ENCODE measurements at regions not wholly inside any gene's neighbourhood (a gene's known extent, or its start where the extent isn't known, plus 50 kb on each side); places are given as distances from the start of the nearest gene placed in this dataset.
A peak's percentile ranks its signal among the peaks of the same experiment; 100 is the strongest.
"Not testable (repeated sequence)": the region's sequence is repeated elsewhere in the genome, so short reads cannot be mapped to it uniquely, and the experiment has no call there.

DNA sequence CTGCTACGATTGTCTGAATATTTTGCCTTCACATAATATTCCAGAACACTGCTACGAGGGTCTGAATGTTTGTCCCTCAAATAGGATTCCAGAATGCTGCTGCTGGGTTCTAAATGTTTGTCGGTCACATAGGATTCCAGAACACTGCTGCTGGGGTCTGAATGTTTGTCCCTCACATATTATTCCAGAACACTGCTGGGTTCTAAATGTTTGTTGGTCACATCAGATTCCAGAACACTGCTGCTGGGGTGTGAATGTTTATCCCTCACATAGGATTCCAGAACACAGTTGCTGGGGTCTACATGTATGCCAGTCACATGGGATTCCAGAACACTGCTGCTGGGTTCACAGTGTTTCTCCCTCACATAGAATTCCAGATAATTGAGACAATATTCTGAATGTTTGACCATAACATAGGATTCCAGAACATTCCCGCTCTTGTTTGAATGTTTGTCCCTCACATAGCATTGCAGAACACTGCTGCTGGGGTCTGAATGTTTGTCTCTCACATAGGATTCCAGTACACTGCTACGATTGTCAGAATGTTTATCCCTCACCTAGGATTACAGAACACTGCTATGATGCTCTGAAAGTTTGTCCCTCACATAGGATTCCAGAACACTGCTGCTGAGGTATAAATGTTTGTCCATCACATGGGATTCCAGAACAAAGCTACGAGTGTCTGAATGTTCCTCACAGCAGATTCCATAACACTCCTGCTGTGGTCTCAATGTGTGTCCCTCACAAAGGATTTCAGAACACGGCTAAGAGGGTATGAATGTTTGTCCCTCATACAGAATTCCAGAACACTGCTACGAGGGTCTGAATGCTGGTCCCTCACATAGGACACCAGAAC, 201.8 kb downstream of the FOXD4L6 start:
- peaks cover 98% of the 10 kb centered on the region for H3K9me3 Mint-ChIP-seq

GRCh38 chr9:40925149-40925548, 203.3 kb downstream of the FOXD4L6 start:
- Mint-ChIP-seq H3K27me3 (ENCODE audit: insufficient read depth) (peaks cover 89% of the 10 kb centered on the region), H3K27ac (no peak overlapping the region), H3K36me3 (ENCODE audit: low read depth) (peaks cover 2% of the 10 kb centered on the region), H3K9me3 (peaks cover 90% of the 10 kb centered on the region), H3K4me3 (no peak overlapping the region), H3K4me1 (no peaks in the 10 kb centered on the region)
- Histone ChIP-seq H3K27me3 (ENCODE audit: control insufficient read depth, insufficient read depth, low read length, poor library complexity, severe bottlenecking) (peaks cover 41% of the 10 kb centered on the region), H3K4me3 (ENCODE audit: low read length) (no peak overlapping the region), H3K27ac (ENCODE audit: low read depth, low read length) (no peak overlapping the region), H3K9me3 (ENCODE audit: control insufficient read depth, low read length) (peaks cover 74% of the 10 kb centered on the region), H3K9ac (ENCODE audit: extremely low read depth, low read length, poor library complexity, severe bottlenecking) (no peak overlapping the region), H3K36me3 (ENCODE audit: control insufficient read depth, insufficient read depth, low read length) (no peaks in the 10 kb centered on the region), H3K4me1 (ENCODE audit: control insufficient read depth, insufficient read depth, low read length) (no peaks in the 10 kb centered on the region)
- DNase-seq, result peak; percentile 21
- TF ChIP-seq, protein P1, sequence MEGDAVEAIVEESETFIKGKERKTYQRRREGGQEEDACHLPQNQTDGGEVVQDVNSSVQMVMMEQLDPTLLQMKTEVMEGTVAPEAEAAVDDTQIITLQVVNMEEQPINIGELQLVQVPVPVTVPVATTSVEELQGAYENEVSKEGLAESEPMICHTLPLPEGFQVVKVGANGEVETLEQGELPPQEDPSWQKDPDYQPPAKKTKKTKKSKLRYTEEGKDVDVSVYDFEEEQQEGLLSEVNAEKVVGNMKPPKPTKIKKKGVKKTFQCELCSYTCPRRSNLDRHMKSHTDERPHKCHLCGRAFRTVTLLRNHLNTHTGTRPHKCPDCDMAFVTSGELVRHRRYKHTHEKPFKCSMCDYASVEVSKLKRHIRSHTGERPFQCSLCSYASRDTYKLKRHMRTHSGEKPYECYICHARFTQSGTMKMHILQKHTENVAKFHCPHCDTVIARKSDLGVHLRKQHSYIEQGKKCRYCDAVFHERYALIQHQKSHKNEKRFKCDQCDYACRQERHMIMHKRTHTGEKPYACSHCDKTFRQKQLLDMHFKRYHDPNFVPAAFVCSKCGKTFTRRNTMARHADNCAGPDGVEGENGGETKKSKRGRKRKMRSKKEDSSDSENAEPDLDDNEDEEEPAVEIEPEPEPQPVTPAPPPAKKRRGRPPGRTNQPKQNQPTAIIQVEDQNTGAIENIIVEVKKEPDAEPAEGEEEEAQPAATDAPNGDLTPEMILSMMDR (conservative IDR thresholded peaks at IDR 0.05), result no peak
- 69 to 77% methylated on average over 8 of the region's 8 CpGs for WGBS, 2 experiments (ENCODE audit: insufficient coverage in 1 of 2, insufficient read length in 1 of 2)

More for the DNA sequence above, 201.8 kb downstream of the FOXD4L6 start:
- H3K4me3 ChIP-seq (ENCODE audit: low read length), result peak overlapping the region; percentile 11
- no peak overlapping the region for H3K27ac Mint-ChIP-seq
- TF ChIP-seq, protein P1 (conservative IDR thresholded peaks at IDR 0.05), result no peak
- WGBS, 2 experiments (ENCODE audit: insufficient coverage in 1 of 2, insufficient read length in 1 of 2), result 66% methylated on average over 8 of the region's 8 CpGs
- DNase-seq, result peak; percentile 22
- peaks cover 50% of the 10 kb centered on the region for H3K27me3 ChIP-seq (ENCODE audit: control insufficient read depth, insufficient read depth, low read length, poor library complexity, severe bottlenecking)
- H3K9me3 ChIP-seq (ENCODE audit: control insufficient read depth, low read length), result peaks cover 86% of the 10 kb centered on the region
- peaks cover 2% of the 10 kb centered on the region for H3K36me3 Mint-ChIP-seq (ENCODE audit: low read depth)
- H3K4me1 Mint-ChIP-seq, result no peaks in the 10 kb centered on the region
- no peak overlapping the region for H3K9ac ChIP-seq (ENCODE audit: extremely low read depth, low read length, poor library complexity, severe bottlenecking)
- H3K4me1 ChIP-seq (ENCODE audit: control insufficient read depth, insufficient read depth, low read length), result no peaks in the 10 kb centered on the region
- H3K27me3 Mint-ChIP-seq (ENCODE audit: insufficient read depth), result peaks cover 97% of the 10 kb centered on the region
- no peak overlapping the region for H3K4me3 Mint-ChIP-seq
- H3K36me3 ChIP-seq (ENCODE audit: control insufficient read depth, insufficient read depth, low read length), result no peaks in the 10 kb centered on the region
- H3K27ac ChIP-seq (ENCODE audit: low read depth, low read length), result no peak overlapping the region

- not testable (repeated sequence) for H3K27ac ChIP-seq (ENCODE audit: low read depth, low read length); H3K4me1 ChIP-seq (ENCODE audit: control insufficient read depth, insufficient read depth, low read length); H3K9ac ChIP-seq (ENCODE audit: extremely low read depth, low read length, poor library complexity, severe bottlenecking); H3K36me3 ChIP-seq (ENCODE audit: control insufficient read depth, insufficient read depth, low read length); H3K36me3 Mint-ChIP-seq (ENCODE audit: low read depth); H3K27ac Mint-ChIP-seq; H3K4me3 ChIP-seq (ENCODE audit: low read length); H3K4me1 Mint-ChIP-seq; H3K4me3 Mint-ChIP-seq
- H3K27me3 ChIP-seq (ENCODE audit: control insufficient read depth, insufficient read depth, low read length, poor library complexity, severe bottlenecking), result peaks cover 21% of the 10 kb centered on the region
- DNase-seq, result peak; percentile 22
- H3K9me3 ChIP-seq (ENCODE audit: control insufficient read depth, low read length), result peaks cover 46% of the 10 kb centered on the region
- H3K9me3 Mint-ChIP-seq, result peaks cover 89% of the 10 kb centered on the region
- WGBS, 2 experiments (ENCODE audit: insufficient coverage in 1 of 2, insufficient read length in 1 of 2), result 70 to 76% methylated on average over 5 of the region's 5 CpGs
- H3K27me3 Mint-ChIP-seq (ENCODE audit: insufficient read depth), result peaks cover 89% of the 10 kb centered on the region
Measured at GRCh38 chr9:40916399-40916783, 212.1 kb downstream of the FOXD4L6 start.

DNA sequence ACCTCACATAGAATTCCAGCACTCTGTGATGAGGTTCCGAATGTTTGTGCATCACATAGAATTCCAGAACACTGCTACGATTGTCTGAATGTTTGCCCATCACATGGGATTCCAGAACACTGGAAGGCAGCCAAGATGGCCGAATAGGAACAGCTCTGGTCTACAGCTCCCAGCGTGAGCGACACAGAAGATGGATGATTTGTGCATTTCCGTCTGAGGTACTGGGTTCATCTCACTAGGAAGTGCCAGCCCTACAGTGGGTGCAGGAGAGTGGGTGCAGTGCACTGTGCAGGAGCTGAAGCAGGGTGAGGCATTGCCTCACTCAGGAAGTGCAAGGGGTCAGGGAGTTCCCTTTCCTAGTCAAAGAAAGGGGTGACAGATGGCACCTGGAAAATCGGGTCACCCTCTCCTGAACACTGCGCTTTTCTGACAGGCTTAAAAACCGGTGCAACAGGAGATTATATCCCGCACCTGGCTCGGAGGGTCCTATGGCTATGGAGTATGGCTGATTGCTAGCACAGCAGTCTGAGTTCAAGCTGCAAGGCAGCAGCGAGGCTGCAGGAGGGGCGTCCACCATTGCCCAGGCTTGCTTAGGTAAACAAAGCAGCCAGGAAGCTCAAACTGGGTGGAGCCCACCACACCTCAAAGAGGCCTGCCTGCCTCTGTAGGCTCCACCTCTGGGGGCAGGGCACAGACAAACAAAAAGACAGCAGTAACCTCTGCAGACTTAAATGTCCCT, 212.7 kb downstream of the FOXD4L6 start:
- WGBS, 2 experiments (ENCODE audit: insufficient coverage in 1 of 2, insufficient read length in 1 of 2), result 78 to 81% methylated on average over 13 of the region's 13 CpGs
- H3K4me1 ChIP-seq (ENCODE audit: control insufficient read depth, insufficient read depth, low read length); H3K36me3 Mint-ChIP-seq (ENCODE audit: low read depth); H3K9ac ChIP-seq (ENCODE audit: extremely low read depth, low read length, poor library complexity, severe bottlenecking); H3K4me3 Mint-ChIP-seq; H3K4me3 ChIP-seq (ENCODE audit: low read length); H3K27ac ChIP-seq (ENCODE audit: low read depth, low read length); H3K27ac Mint-ChIP-seq; H3K36me3 ChIP-seq (ENCODE audit: control insufficient read depth, insufficient read depth, low read length); H3K4me1 Mint-ChIP-seq: not testable (repeated sequence)
- H3K9me3 ChIP-seq (ENCODE audit: control insufficient read depth, low read length), result peaks cover 52% of the 10 kb centered on the region
- DNase-seq, result peak; percentile 47
- Mint-ChIP-seq H3K9me3 (peaks cover 94% of the 10 kb centered on the region), H3K27me3 (ENCODE audit: insufficient read depth) (peaks cover 94% of the 10 kb centered on the region)
- peaks cover 21% of the 10 kb centered on the region for H3K27me3 ChIP-seq (ENCODE audit: control insufficient read depth, insufficient read depth, low read length, poor library complexity, severe bottlenecking)
